Iris pigment epithelial cell (primary cell): ENCODE measurements at regions not wholly inside any gene's neighbourhood (a gene's known extent, or its start where the extent isn't known, plus 50 kb on each side); places are given as distances from the start of the nearest gene placed in this dataset.
"Not testable (repeated sequence)": the region's sequence is repeated elsewhere in the genome, so short reads cannot be mapped to it uniquely, and the experiment has no call there.

Experiments used
- DNase-seq: peaks from one replicate; pipeline ENCODE4 v3.0.0-alpha.2; 2011; ENCODE audit warnings: low read depth

DNA sequence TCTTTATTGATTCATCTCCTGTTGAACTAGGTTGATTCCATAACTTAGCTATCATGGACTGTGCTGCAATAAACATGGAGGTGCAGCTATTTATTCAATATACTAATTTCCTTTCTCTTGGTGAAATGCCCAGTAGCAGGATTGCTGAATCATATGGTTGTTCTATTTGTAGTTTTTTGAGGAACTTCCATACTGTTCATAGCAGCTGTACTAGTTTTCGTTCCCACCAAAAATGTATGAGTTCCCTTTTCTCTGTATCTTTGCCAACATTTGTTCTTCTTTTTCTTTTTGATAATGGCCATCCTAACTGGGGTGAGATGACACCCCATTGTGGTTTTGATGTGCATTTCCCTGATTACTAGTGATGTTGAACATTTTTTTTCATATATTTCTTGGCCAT is 87.2 kb upstream of the NAV2 start:
- DNase-seq: peak; percentile 28

DNA sequence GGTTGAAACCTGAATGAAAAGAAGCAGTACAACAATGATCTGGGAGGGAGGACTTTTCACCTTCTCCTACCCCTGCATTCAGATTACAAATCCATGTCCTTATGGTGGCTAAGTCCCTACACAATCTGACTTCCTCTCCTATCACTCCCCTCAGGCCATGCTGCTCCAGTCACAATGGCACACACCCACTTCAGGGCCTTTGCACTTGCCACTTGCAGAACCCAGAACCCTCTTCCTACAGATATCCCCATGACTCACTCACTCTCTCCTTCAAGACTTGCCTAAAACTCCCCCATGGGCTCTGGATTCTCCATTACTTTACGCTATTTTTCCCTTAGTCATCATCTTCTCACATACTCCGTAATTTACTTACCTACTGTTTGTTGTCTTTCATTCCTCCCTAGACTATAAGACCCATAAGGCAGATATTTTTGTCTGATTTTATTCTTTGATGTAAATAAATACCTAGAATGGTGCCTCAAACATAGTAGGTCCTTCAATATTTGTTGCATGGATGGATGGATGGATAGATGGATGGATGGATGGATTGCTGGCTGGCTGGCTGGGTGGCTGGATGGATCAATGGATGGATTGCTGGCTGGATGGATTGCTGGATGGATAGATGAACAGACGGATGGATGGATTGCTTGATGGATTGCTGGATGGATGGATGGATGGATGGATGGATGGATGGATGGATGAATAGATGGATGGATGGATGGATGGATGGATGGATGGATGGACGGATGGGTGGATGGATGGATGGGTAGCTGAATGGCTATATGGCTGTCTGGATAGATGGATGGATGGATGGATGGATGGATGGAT is 94.7 kb upstream of the NAV2 start:
- DNase-seq: no peak

DNA sequence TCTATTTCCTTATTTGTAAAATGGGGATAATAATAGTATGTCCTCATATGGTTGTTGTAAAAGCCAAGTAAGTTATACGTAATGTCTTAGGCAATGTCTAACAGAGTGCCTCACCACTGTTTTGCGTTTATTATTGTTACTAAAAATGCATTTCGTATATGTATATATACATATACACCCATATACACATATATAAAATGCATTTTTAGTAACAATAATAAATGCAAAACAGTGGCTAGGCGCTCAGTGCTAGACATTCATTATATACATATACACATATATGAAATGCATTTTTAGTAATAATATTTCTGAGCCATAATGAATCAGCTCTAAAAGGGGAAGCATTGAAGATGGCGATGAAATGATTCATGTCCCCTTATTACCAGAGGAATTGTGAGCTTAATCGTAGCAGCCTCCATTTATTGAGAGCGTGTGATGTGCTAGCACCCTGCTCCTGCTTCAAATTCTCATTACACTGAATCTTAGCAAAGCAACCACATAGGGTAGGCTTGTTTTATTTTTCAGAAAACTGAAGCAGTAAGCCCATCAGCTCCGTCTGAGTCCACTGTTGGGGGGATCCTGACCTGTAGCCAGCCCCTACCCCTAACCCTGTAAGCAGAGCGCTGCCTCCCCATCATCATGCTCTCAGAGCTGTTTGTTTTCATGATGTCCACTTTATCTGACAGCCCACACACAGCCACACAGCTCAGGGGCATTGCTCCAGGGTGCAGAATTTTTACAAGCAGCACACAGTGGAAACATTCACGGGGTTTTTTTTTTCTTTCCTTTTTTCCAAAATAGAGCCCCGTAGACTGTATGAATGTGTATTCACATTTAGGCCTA is 97.1 kb upstream of the NAV2 start:
- DNase-seq: no peak

DNA sequence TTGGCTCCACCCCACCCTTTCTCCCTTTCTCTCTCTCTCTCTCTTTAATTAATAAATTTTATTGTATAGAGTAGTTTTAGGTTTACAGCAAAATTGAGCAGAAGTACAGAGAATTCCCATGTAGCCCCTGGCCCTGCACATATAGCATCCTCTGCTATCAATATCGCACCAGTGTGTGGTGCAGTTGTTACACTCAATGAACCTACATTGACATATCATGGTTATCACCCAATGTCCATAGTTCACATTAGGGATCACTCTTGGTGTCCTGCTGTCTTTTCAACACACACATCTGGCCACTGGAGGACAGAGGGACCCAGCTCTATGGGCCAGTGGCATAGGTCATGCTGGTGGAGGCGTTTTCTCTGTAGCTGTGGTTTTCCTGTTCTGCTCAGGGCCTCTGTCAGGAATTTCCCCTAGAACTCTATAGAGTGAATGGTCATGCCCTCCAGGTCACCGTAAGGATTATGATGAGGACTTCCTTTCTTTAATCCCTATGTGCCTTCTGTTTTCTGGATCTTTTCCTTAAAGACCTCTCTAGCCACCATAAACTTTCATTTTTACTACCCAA is 98.2 kb upstream of the NAV2 start:
- no peak for DNase-seq

DNA sequence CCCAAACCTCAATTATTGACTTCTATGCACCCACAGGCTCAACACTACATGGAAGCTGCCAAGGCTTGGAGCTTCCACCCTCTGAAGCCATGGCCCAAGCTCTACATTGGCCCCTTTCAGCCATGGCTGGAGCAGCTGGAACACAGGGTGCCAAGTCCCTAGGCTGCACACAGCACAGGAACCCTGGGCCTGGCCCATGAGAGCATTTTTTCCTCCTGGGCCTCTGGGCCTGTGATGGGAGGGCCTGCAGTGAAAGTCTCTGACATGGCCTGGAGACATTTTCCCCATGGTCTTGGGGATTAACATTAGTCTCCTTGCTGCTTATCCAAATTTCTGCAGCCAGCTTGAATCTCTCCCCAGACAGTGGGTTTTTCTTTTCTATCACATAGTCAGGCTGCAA is 100.6 kb upstream of the NAV2 start:
- not testable (repeated sequence) for DNase-seq

DNA sequence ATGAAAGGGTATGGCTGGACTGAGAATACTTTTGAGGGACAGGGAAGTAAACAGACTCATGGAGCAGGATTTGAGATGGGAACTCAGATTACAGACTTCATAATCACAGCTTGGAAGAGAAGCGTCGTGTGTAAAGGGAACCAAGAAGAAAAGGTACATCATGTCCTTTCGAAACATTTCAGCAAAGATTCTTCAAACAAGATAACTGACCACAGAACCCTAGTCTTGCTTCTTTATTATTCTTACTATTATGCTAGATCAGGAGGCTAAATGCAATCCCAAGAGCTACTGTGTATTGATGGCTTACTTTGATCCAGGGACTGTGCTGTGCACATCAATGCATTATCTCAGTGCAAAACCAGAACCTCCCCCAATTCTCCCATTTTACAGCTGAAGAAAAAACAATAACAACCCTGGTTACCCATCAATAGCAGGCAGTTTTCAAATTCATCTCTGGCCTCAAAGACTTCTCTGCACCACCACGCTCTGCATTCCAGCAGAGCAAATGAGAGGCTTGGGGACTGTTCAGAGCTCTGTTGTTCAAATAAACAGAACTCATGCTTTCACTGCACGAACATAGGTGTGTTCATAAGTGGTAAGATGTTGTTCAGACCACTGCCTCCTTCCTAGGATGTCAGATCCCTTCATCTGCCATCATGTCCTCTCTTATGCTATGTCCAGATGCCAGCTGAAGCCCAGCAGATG is 104.8 kb upstream of the NAV2 start:
- peak; percentile 56 for DNase-seq

DNA sequence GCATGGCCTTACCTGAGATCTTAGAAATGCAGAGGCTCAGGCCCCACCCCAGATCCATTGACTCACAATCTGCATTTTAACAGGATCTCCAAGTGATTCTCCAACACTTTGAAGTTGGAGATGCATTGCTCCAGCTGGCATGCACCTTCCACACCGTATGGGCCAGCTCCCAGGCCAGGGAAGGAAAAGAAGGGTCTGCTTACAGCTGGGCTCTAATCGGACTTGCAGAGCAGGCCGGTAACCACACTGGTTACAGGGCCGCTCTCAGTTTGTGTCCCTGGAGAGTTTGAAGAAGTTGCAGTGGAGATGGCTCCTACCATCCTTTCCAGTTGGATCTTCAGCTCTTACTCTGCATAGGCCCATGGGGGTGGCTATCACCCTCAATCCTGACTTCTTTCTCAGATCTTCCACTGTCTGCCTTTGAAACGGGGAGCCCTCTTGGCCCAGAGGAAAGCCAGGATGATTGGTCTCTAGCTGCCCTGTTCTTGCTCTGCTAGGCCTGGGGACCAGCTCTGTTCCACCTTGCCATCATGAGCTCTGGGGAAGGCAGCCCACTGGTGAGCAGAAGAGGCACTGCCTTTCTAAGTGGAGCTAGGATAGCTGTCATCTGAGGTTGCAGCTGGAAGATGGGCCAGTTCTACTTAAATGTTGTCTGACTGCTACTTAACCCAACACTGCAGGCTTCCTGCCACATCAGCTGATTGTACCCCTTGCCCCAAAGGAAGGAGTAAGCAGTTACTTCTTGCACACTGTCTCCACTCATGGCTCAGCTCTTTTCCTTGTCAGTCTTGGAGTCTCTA is 105.6 kb upstream of the NAV2 start:
- DNase-seq: no peak

DNA sequence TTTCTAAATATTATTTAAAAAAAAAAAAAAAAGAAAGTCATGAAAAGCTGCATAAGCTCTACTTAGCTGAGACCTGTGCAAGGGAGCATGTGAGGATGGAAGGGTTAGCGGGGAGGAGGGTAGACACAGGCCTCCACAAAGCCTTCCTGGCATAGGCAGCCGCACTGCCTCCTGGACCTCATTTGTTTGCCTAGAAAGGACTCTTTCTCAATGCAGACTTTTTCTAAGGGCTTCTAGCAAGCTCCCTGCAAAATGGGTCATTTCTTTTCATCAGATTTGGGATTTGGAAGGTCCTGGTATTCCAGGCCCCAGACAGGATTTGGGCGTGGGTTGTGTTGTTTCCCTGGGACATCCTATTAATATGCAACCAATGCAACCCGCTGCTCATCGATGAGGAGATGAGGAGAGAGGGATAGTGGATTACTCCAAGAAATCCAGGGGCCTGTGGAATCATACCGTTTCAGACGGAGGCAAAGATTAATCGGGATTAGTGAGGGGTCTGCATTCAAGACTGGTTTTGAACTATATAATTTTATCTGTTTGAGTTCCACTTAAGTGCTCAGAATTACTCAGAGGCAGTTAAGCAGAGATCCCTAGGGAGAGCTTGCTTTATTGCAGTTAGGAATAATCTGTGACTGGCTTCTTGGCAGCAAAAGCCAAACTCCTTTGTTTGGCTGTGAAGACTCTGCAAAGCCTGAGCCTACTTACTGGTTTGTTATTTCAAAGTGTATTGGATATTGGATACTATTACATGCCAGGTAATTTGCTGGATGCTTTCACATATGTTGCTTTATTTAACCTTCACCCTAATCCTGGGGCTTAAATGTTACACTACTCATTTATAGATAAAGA is 106.9 kb upstream of the NAV2 start:
- no peak for DNase-seq

DNA sequence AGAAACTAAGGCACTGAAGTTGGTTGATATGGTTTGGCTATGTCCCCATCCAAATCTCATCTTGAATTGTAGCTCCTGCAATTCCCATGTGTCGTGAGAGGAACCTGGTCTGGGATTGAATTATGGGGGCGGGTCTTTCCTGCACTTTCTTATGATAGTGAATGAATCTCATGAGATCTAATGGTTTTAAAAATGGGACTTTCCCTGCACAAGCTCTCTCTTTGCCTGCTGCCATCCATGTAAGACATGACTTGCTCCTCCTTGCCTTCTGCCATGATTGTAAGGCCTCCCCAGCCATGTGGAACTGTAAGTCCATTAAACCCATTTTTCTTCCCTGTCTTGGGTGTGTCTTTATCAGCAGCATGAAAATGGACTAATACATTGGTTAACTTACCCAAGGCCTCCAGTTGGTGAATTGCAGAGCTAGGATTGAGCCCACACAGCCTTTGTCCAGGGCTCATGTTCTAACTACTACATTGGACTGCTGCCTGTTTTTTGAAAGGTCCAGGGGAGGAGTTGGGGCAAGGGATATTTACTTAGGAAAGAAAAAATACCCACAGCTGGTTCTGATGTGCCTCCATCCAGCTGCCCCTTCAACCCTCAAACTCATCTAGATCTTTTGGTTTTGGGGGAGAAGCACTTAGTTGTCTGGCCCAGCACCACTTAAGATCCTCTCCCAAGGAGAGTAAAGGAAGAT is 107.8 kb upstream of the NAV2 start:
- DNase-seq: no peak

DNA sequence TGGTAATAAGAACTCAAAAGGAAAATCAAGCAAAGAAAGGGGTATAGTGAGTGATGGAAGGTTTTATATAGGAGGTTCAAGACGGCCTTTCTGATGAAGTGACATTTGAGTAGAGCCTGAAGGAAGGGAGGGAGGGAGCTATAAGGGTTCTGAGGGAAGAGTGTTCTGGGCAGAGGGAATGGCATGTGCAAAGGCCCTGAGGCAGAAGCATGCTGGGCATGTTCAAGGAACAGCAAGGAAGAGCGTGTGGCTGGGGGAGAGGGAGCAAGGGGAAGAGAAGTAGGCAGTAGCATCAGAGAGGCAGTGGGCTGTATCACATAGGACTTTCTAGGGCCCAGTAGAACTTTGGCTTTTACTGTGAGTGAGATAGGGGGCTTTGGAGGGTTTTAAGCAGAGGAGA is 108.9 kb upstream of the NAV2 start:
- no peak for DNase-seq

DNA sequence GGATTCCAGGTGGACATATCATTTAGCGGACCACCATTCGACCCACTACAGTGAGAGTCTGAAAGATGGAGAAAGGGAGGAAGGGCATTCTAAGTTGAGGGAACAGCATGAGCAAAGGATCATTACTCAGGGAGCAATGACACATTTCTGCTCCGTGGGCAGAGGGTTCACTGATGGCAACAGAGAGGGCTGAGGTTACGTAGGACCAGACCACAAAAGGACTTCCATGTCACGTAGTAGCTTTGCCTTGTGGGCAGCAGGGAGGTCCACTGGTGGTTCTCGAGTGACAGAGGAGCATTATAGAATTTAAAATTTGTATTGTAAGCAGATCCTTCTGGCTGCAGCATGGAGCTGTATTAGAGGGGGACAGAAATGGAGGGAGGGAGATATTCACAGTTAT is 109.7 kb upstream of the NAV2 start:
- no peak for DNase-seq

DNA sequence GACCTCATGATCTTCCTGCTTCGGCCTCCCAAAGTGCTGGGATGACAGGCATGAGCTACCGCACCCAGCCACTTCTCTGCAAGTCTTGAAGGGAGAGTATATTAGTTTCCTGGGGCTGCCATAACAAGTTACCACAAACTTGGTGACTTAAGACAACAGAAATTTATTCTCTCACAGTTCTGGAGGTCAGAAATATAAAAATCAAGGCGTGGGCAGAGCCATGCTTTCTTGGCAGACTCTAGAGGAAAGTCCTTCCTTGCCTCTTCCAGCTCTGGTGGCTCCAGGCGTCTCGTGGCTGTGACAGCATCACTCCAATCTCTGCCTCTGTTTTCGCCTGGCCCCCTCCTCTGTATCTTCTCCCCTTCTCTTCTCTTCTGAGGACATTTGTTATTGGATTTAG is 110.2 kb upstream of the NAV2 start:
- no peak for DNase-seq

DNA sequence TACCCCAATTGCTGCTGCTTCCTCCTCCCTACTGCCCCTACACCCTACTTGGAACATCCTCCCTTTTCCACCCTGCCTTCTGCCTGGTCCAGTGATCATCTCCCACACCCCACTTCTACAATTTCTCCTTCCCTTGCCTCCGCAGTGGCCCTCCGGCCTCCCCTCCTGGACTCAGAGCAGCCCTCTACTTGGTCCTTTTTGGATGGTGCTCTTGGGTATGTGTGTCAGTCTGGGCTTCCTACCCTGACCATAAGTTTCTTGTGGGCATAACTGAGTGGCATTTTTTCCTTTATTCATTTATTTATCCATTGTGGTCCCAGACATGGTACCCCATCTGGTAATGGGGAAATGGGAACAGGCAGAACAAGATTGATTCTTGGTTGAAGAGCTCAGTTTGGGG is 111.4 kb upstream of the NAV2 start:
- no peak for DNase-seq

DNA sequence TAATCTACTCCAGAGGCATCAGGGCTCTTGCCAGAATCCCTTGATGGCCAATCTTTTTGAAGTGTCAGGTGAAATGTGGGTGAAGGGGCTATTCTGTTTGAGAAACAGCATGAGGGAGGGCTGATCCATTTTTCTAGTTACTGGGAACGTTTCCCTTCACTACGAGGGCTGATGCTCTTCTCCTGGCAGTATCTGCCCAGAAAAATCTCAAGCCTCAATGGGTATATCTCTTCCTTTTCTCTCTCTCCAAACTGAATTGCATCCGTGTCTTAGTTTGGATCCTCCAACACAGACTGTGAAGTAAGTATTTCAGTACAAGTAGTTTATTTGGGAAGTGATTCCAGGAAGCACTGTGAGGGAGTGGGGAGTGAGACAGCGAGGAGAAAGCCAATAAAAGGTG is 113.0 kb upstream of the NAV2 start:
- no peak for DNase-seq

DNA sequence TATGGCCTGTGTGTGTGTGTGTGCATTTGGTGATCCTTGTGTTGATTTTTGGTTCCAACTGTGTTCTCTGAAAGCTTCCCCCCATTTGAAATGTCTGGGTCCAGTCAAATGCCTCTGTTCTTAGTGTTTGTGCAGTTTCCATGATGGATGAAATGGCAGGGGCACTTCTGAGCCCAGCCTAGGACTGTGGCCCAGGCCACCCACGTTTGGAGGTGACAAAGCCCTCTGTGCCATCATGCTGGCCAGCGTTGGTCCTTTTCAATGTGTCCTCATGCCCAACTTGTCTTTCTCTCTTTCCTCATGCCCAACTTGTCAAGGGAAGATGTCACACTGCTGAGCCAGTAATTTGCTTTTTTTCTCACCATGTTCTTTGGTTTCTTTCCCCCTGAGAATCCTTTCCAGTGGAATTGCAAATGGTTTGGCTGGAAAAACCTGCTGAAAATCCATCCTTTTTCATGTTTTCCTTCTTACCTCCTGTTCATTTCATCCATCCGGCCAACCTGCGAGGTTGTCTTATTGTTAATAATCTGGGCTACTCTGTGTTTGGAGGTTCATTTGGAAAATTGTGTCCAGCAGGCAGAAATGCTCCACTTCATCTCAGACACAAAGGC is 113.7 kb upstream of the NAV2 start:
- no peak for DNase-seq

DNA sequence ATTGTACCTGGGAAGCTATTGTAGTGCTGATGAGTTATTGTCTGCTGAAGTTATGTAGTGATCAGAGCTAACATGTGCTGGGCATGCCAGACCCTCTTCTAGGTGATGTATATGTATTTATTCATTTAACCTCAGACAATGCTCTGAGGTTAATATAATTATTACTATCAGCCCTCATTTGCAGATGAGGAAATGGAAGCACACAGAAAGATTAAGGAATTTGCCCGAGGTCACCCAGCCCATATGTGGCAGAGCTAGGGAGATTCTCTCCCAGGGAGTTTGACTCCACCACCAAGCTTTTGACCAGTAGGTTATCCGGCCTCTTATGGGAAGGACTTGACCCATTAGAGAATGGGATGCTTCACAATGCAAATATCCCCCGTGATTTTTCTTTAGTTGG is 114.2 kb upstream of the NAV2 start:
- no peak for DNase-seq

DNA sequence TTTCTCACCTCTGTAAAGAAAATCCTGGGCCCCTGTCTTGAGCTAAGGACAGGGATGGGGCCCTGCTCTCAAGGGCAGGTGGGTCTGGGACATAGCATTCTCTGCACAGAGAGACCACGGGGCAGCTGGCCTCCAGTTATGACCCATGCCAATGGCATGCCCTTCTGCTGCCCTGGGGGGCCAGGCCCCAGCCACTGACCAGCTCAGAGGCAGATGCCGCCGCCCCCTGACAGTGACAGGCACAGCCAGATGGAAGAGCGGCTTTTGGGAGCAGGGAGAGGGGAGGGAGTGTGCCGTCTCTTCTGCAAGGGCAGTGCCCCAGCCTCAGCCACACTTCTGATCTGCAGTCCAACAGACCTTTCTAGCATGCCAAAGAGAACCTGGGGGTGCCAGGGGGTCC is 114.8 kb upstream of the NAV2 start:
- peak; percentile 18 for DNase-seq

DNA sequence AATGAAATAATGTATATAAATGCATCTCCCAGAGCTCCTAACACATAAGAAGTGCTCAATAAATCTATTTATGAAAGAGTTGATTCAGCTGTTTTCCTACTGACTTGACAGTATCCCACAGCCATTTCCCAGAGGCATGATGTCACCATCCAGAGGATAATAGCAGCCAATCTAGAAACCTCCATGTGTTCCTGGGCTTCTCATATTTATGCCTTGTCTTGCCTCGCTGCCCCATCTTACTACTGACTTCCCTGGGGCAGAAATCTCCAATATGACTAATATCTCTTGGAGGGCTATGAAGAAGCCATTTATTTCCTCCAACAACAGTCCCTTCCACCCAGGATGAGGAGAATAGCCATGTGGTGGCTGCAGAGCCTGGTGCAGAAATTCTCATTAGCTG is 115.4 kb upstream of the NAV2 start:
- peak; percentile 72 for DNase-seq
